Urinary bladder (tissue), 3 donors: ENCODE measurements at regions not wholly inside any gene's neighbourhood (a gene's known extent, or its start where the extent isn't known, plus 50 kb on each side); places are given as distances from the start of the nearest gene placed in this dataset.
"Not testable (repeated sequence)": the region's sequence is repeated elsewhere in the genome, so short reads cannot be mapped to it uniquely, and the experiment has no call there.

Experiments used
- DNase-seq: peaks from one replicate; pipeline ENCODE4 v3.0.0-alpha.2; 2015; ENCODE audit errors: extremely low spot score
- H3K27ac ChIP-seq: one replicate; pipeline ENCODE4 v1.5.1; 2013; ENCODE audit warnings: low read depth, mild to moderate bottlenecking, moderate library complexity
- H3K36me3 ChIP-seq: one replicate; pipeline ENCODE4 v1.6.1; 2013; ENCODE audit warnings: mild to moderate bottlenecking, moderate library complexity; ENCODE audit not compliant: insufficient read depth
- H3K4me1 ChIP-seq: one replicate; pipeline ENCODE4 v1.6.1; 2013; ENCODE audit warnings: mild to moderate bottlenecking, moderate library complexity; ENCODE audit not compliant: insufficient read depth
- H3K4me3 ChIP-seq: one replicate; pipeline ENCODE4 v1.5.1; 2013; ENCODE audit warnings: low read depth, low read length
- WGBS: extraction: QIAGEN DNeasy Blood & Tissue Kit; methylation state at CpG from one replicate; pipeline ENCODE4 v1.1.7; 2013; 5-methylcytosine and 5-hydroxymethylcytosine counted together
- donor health status: healthy with polysubstance abuse.
- donor health status: healthy.

DNA sequence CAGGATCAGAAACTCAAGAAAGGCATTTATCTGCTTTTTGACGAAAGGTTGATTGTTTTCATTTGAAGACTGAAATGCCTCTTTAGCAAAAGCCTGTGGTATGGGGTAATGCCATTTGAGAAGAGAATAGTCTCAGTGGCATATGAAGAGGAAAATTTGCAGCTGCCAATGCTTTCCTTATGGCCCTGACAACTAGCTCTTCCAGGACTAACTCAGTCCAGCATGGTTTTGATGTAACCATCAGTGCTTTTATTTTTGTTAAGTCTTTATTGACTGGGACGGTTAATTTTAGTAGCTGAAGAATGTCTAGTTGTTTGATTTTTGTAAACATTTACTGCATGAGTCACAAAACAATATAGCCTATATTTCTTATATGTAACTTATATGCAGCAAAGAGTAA lies 158.4 kb downstream of the LNPK start:
- no peak overlapping the region for H3K4me3 ChIP-seq
- no peaks in the 10 kb centered on the region for H3K36me3 ChIP-seq
- H3K4me1 ChIP-seq, result no peaks in the 10 kb centered on the region
- WGBS, result 76% methylated on average over 2 of the region's 2 CpGs
- no peak for DNase-seq
- no peak overlapping the region for H3K27ac ChIP-seq

DNA sequence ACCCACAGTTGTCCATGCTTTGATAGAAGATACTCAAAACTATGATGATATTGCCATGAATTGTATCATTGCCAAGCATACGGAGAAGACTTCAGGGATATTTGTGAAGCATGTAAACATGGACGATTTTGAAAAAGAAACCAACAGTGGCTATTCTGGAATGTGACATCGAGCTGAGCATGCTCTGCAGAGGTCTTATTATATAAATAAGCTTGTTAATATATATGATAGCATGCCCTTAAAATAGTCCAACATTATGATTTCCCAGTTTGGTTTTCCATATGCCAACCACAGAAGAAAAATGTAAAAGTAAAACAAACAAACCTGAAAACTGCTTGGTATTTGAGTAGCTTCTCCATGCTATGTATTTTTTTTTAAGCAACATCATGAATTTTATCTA lies 159.1 kb downstream of the LNPK start:
- Histone ChIP-seq H3K36me3 (no peaks in the 10 kb centered on the region), H3K4me1 (no peaks in the 10 kb centered on the region), H3K4me3 (no peak overlapping the region), H3K27ac (no peak overlapping the region)
- DNase-seq, result no peak
- 37% methylated on average over 3 of the region's 3 CpGs for WGBS

DNA sequence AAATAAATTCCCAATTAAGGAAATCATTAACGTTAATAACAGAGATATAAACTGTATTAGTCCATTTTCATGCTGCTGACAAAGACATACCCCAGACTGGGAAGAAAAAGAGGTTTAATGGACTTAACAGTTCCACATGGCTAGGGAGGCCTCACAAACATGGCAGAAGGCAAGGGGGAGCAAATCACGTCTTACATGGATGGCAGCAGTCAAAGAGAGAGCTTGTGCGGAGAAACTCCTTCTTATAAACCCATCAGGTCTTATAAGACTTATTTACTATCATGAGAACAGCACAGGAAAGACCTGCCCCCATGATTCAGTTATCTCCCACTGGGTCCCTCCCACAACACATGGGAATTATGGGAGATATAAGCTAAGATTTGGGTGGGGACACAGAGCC lies 161.3 kb downstream of the LNPK start:
- 82% methylated on average over 3 of the region's 3 CpGs for WGBS
- DNase-seq, H3K27ac ChIP-seq, H3K4me3 ChIP-seq, H3K4me1 ChIP-seq, H3K36me3 ChIP-seq: not testable (repeated sequence)

DNA sequence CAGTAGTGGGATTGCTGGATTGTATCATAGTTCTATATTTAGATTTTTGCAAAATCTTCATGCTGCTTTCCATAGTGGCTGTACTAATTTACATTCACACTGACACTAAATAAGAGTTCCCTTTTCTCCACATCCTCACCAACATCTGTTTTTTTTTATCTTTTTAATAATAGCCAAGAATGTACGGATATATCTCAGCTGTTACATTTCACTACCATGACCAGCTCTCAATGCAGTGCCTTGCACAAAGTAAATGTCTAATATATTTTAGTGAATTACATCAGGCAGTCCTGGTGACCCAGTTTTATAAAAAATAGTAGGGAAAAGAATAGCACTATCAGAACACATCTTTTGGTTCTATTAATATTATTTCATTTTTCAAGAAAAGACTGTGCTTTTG lies 161.8 kb downstream of the LNPK start:
- WGBS, result 43% methylated on average over 1 of the region's 1 CpG

DNA sequence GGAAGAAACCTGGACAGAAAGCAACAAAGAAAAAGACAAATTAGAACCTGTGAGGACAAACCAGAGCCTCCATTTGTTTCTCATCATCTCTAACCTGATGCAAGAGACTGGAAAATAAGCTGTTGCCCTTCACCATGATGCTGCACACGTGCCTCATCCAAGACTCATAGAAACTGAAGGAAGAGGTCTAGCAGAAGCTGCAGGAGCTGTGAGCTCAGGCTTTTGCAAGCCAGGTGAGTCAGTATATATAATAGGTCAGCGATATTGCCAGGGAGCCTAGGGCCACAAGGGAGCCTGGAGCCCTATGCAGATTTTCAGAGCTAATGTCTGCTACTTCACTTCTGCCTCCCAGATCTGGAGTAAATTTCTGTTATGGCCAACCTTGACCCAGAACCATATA lies 163.1 kb downstream of the LNPK start:
- 87% methylated on average over 2 of the region's 2 CpGs for WGBS
- Histone ChIP-seq H3K4me1 (no peaks in the 10 kb centered on the region), H3K27ac (no peak overlapping the region), H3K36me3 (no peaks in the 10 kb centered on the region), H3K4me3 (no peak overlapping the region)
- no peak for DNase-seq

More for the DNA sequence above, 161.8 kb downstream of the LNPK start:
- no peaks in the 10 kb centered on the region for H3K36me3 ChIP-seq
- H3K27ac ChIP-seq, result no peak overlapping the region
- H3K4me3 ChIP-seq, result no peak overlapping the region
- H3K4me1 ChIP-seq, result no peaks in the 10 kb centered on the region
- DNase-seq, result no peak

DNA sequence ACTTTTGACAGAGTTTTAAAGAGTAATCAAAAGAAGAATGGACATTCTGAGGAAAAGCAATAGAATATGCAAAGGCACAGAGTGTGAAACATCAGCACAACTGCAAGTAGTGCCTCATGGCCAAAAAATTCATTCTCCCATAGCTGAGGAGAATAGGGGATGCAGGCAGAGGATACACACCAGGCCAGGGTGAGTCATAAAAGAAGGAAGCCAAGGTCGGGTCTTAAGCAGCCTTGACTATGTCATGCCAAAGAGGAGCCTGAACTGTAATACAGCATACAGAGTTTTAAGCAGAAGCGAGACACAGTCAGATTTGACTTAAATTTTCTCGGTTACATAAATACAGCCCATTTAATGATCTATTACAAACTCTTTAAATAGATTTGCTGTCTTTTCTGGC lies 165.0 kb downstream of the LNPK start:
- Histone ChIP-seq H3K4me1 (no peaks in the 10 kb centered on the region), H3K27ac (no peak overlapping the region), H3K4me3 (no peak overlapping the region), H3K36me3 (no peaks in the 10 kb centered on the region)
- 43% methylated on average over 3 of the region's 3 CpGs for WGBS
- no peak for DNase-seq

DNA sequence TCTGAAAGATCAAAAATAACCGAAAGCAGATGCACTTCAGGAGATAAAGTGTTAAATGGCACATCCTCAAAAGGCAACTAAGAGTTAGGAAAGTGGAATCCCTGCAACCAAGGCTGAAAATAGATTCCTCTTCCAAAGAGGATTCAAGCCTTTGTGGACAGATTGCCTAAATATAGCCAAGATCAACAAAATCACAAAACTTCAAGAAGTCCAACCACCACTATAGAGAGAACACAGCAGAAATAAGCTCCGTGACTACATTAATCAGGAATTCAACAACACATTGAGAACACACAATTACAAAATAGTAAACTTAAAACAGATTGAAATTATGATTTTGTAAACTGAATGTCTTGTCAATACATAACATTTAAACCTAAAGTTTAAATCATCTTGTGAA lies 165.7 kb downstream of the LNPK start:
- Histone ChIP-seq H3K4me3 (no peak overlapping the region), H3K27ac (no peak overlapping the region), H3K36me3 (no peaks in the 10 kb centered on the region), H3K4me1 (no peaks in the 10 kb centered on the region)
- no peak for DNase-seq
- 86% methylated on average over 2 of the region's 2 CpGs for WGBS

DNA sequence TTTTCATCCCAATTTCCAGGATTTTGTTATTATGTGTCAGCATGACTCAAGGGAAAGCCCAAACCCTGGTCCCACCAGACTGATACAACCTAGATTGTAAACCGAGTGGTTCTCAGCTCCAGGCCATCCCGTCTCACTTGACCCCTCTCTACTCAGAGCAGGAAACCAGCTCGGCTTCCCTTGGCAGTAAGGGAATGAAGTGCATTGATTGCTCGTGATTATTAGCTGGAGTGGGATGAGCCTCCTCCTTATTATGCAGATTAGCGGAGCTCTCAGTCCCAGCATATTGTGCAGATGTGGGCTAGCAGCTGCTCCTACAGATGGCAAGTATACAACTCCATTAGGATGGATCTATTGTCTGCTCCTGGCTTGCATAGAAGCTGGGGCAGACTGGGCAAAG lies 167.6 kb downstream of the LNPK start:
- H3K27ac ChIP-seq, result no peak overlapping the region
- no peaks in the 10 kb centered on the region for H3K4me1 ChIP-seq
- 72% methylated on average over 5 of the region's 5 CpGs for WGBS
- H3K36me3 ChIP-seq, result no peaks in the 10 kb centered on the region
- DNase-seq, result no peak
- no peak overlapping the region for H3K4me3 ChIP-seq

DNA sequence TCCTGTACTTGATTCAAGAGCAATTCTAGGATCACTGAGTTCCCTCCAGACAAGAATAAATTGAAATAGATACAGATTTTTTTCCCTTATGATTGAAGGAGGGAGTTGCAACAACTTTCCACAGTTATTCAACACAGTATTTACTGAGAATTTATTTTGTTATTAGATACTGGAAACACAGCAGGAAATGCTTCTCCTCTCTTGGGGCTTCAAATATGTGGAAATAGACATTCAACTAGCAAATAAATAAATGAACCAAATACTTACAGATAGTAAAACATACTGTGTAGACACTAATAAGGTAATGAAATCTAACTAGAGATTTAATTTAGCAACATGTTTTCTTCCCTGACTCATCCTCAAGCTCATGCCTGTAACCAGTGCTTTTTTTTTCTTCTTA lies 169.2 kb downstream of the LNPK start:
- Histone ChIP-seq H3K27ac (no peak overlapping the region), H3K4me1 (no peaks in the 10 kb centered on the region), H3K36me3 (no peaks in the 10 kb centered on the region), H3K4me3 (no peak overlapping the region)
- DNase-seq, result no peak

DNA sequence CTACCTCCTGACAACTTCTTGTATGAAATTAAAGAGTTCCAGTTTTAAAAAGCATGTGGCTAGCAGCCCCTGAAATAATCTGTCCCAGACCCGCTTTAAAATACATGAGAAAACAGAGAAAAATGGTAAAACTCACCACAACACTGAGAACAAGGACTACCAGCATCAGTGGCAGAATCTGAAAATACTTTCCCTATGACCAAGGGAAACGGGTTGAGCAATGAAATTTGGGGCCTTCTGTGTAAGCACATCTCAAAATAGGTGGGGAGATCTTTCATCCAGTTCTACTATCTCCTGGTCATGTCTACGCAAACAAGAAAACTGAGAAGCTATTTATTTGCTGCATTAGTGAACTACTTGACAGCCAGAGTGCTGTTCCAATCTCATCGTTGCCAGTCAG lies 172.3 kb downstream of the LNPK start:
- H3K4me1 ChIP-seq, result no peaks in the 10 kb centered on the region
- no peak for DNase-seq
- no peak overlapping the region for H3K4me3 ChIP-seq
- no peaks in the 10 kb centered on the region for H3K36me3 ChIP-seq
- H3K27ac ChIP-seq, result no peak overlapping the region
- 89% methylated on average over 4 of the region's 4 CpGs for WGBS

DNA sequence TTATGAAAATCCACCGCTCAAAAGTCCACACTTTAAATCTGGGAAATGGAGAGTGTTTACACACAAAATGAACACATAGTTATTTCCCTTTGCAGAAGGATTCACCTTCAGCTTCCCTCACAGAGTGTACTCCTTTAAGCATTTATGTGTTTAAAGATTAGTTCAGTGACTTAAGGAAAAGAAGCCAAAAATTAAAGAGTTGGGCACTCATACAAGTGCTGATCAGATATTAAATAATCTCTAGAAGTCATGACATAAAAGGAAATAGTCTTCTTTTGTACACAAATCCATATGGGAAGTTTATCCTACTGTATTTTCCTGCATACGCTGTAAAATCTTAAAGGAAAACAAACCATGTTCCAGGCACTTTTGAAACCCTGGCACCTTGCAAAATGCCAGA lies 174.2 kb downstream of the LNPK start:
- Histone ChIP-seq H3K4me3 (no peak overlapping the region), H3K36me3 (no peaks in the 10 kb centered on the region), H3K4me1 (no peaks in the 10 kb centered on the region), H3K27ac (no peak overlapping the region)
- DNase-seq, result no peak
- 57% methylated on average over 2 of the region's 2 CpGs for WGBS

DNA sequence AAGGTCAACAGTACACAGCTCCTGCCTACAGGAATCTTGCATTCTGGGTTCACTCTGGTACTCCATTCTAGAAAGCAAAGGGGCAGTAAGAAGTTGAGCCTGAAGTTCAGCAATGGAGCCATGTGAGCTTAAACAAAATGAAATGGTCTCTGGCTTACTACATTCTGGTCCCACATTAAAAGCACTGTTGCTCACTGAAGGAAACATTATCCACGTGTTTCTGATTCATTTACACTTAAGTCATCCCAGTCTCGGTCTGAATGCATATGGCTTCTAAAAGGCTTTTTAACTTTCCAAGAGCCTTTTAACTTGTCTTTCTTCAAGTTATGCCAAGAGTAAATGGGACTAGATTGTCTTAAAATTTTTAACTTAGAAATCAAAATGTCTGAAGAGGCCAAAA lies 177.8 kb downstream of the LNPK start:
- no peak overlapping the region for H3K27ac ChIP-seq
- DNase-seq, result no peak
- 85% methylated on average over 2 of the region's 2 CpGs for WGBS
- H3K4me1 ChIP-seq, result no peaks in the 10 kb centered on the region
- H3K4me3 ChIP-seq, result no peak overlapping the region
- H3K36me3 ChIP-seq, result no peaks in the 10 kb centered on the region

DNA sequence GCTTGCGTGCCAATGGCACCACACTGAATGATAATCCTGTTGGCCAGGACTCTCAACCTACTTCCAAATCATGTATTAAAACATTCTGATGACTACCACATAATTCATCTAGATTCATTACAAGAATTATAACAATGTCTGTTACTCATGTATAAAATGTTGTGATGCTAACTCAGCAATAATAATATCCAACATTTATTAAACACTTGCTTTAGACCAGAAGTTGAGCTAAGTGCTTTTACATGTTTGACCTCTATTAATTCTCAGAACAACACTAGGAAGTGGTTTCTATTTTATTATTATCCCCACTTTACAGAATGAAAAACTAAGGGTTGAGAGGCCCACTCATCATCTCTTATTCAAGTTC lies 178.4 kb downstream of the LNPK start:
- WGBS, result 96% methylated on average over 1 of the region's 1 CpG
- Histone ChIP-seq H3K27ac (no peak overlapping the region), H3K4me1 (no peaks in the 10 kb centered on the region), H3K4me3 (no peak overlapping the region), H3K36me3 (no peaks in the 10 kb centered on the region)
- no peak for DNase-seq

DNA sequence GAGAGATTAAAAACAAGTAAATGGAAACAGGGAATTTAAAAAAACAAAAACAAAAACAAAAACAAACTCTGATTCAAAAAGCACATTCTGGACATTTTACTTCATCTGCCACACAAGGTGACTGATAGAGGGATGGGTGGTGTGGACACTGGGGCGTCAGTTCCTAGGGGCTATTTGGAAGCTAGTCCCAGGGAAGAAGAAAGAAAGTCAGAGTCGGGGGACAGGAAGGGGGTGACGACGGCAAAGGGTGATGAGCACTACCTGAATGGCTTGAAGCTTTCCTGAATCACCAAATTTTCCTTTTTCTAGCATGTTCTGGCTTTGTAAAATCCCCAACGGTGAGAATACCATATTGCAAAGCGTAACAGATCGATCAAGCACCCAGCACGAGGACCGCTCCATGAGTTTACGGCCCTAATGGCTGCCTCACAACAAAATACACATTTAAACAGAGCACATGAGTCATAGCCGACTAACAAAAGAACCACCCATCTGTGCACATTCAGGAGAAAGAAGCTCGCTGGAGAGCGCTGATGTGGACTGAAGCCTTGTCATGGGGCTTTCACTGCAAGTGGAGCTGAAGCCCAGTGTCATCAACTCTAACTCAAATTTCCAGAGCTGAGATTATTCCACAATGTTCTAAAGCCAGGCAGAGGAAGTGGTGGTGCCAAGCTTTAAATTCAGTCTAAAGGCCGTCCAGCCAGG lies 178.9 kb downstream of the LNPK start:
- Histone ChIP-seq H3K4me1 (no peaks in the 10 kb centered on the region), H3K36me3 (no peaks in the 10 kb centered on the region), H3K27ac (no peak overlapping the region), H3K4me3 (no peak overlapping the region)
- DNase-seq, result no peak
- WGBS, result 94% methylated on average over 14 of the region's 14 CpGs

DNA sequence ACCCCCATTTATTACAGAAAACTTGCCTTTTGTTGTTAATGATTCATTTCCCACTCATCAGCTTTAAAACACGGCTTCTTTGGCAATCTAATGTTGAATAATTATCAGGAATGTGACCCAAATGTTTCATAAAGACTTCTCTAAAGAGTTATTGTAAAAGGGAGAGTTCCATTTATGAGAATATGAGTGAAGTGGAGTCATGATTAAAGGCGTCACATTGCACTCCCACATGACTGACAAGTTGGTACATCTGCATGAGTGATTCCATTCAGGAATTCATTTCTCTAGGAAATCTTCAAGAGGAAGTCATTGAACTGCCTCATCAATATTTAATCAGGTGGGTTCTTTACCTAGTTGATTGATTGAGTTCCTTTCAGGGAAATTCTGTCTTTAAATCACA lies 184.8 kb downstream of the LNPK start:
- WGBS, result 89% methylated on average over 2 of the region's 2 CpGs
- H3K4me3 ChIP-seq, result no peak overlapping the region
- DNase-seq, result no peak
- H3K4me1 ChIP-seq, result no peaks in the 10 kb centered on the region
- H3K36me3 ChIP-seq, result no peaks in the 10 kb centered on the region
- H3K27ac ChIP-seq, result no peak overlapping the region
